GM12874 (cell line): ENCODE measurements at regions not wholly inside any gene's neighbourhood (a gene's known extent, or its start where the extent isn't known, plus 50 kb on each side); places are given as distances from the start of the nearest gene placed in this dataset.

Experiments used
- CTCF ChIP-seq: IDR thresholded peaks from 2 replicates; pipeline ENCODE4 v1.5.1; 2011; ENCODE audit warnings: low read depth, mild to moderate bottlenecking, control low read depth, low read length, moderate library complexity; ENCODE audit not compliant: insufficient read depth

- TF ChIP-seq CTCF = no peak
Observed at GRCh38 chrX:20515841-20516461, 249.2 kb upstream of the RPS6KA3 start.

- TF ChIP-seq CTCF = no peak
Observed at GRCh38 chrX:20514358-20514757, 247.6 kb upstream of the RPS6KA3 start.

GRCh38 chrX:20513185-20513584 lies 246.5 kb upstream of the RPS6KA3 start:
- no peak for TF ChIP-seq CTCF

GRCh38 chrX:20511792-20512191 lies 245.1 kb upstream of the RPS6KA3 start:
- no peak for TF ChIP-seq CTCF

GRCh38 chrX:20507901-20508620 lies 241.4 kb upstream of the RPS6KA3 start:
- TF ChIP-seq CTCF = no peak

GRCh38 chrX:20506739-20507138 lies 240.0 kb upstream of the RPS6KA3 start:
- no peak for TF ChIP-seq CTCF

GRCh38 chrX:20500949-20501348 lies 234.2 kb upstream of the RPS6KA3 start:
- no peak for TF ChIP-seq CTCF
